Mucosa of rectum (tissue), 2 donors: ENCODE measurements at regions not wholly inside any gene's neighbourhood (a gene's known extent, or its start where the extent isn't known, plus 50 kb on each side); places are given as distances from the start of the nearest gene placed in this dataset.

Experiments
- H3K27ac ChIP-seq, 2 donors: one replicate each; pipeline ENCODE4 v1.7.0; 2013; ENCODE audit warnings: inconsistent platforms in 2 of 2, low read depth in 2 of 2, low read length in 2 of 2
- H3K27me3 ChIP-seq, 2 donors: one replicate each; pipeline ENCODE4 v1.7.0; 2013; ENCODE audit warnings: low read length in 2 of 2; ENCODE audit not compliant: control insufficient read depth in 2 of 2, insufficient read depth in 2 of 2
- H3K36me3 ChIP-seq, 2 donors: one replicate each; pipeline ENCODE4 v1.7.0; 2013; ENCODE audit warnings: low read length in 2 of 2; ENCODE audit not compliant: control insufficient read depth in 2 of 2, insufficient read depth in 2 of 2
- H3K4me1 ChIP-seq, 2 donors: one replicate each; pipeline ENCODE4 v1.7.0; 2013; ENCODE audit warnings: low read length in 2 of 2, mild to moderate bottlenecking in 1 of 2; ENCODE audit not compliant: control insufficient read depth in 2 of 2, insufficient read depth in 2 of 2
- H3K4me3 ChIP-seq, 2 donors: one replicate each; pipeline ENCODE4 v1.7.0; 2013; ENCODE audit warnings: low read length in 2 of 2
- H3K9ac ChIP-seq, 2 donors: one replicate each; pipeline ENCODE4 v1.7.0; 2013; ENCODE audit warnings: low read length in 2 of 2, low read depth in 1 of 2, mild to moderate bottlenecking in 1 of 2
- H3K9me3 ChIP-seq, 2 donors: one replicate each; pipeline ENCODE4 v1.7.0; 2013; ENCODE audit warnings: low read length in 2 of 2; ENCODE audit not compliant: control insufficient read depth in 2 of 2
- donor health status: healthy.
- donor health status: Normal muscosa, but diverticular disease.

GRCh38 chr5:39711821-39712220, 287.0 kb upstream of the DAB2 start:
- H3K27ac ChIP-seq = no peak overlapping the region
- no peaks in the 10 kb centered on the region for H3K9me3 ChIP-seq
- H3K27me3 ChIP-seq = no peaks in the 10 kb centered on the region
- no peaks in the 10 kb centered on the region for H3K4me1 ChIP-seq
- H3K4me3 ChIP-seq = no peak overlapping the region
- no peak overlapping the region for H3K9ac ChIP-seq
- no peaks in the 10 kb centered on the region for H3K36me3 ChIP-seq

GRCh38 chr5:39709032-39709431, 284.3 kb upstream of the DAB2 start:
- Histone ChIP-seq H3K27ac (no peak overlapping the region), H3K4me3 (no peak overlapping the region), H3K4me1 (no peaks in the 10 kb centered on the region), H3K9ac (no peak overlapping the region), H3K27me3 (no peaks in the 10 kb centered on the region), H3K36me3 (no peaks in the 10 kb centered on the region), H3K9me3 (no peaks in the 10 kb centered on the region)

GRCh38 chr5:39702928-39703327, 278.1 kb upstream of the DAB2 start:
- H3K4me3 ChIP-seq = no peak overlapping the region
- H3K36me3 ChIP-seq = no peaks in the 10 kb centered on the region
- H3K9ac ChIP-seq = no peak overlapping the region
- H3K27me3 ChIP-seq = no peaks in the 10 kb centered on the region
- H3K4me1 ChIP-seq = no peaks in the 10 kb centered on the region
- no peaks in the 10 kb centered on the region for H3K9me3 ChIP-seq
- no peak overlapping the region for H3K27ac ChIP-seq

- no peaks in the 10 kb centered on the region for H3K9me3 ChIP-seq
- H3K27me3 ChIP-seq = no peaks in the 10 kb centered on the region
- H3K27ac ChIP-seq = no peak overlapping the region
- H3K36me3 ChIP-seq = no peaks in the 10 kb centered on the region
- no peaks in the 10 kb centered on the region for H3K4me1 ChIP-seq
- no peak overlapping the region for H3K9ac ChIP-seq
- no peak overlapping the region for H3K4me3 ChIP-seq
These were observed 275.7 kb upstream of the DAB2 start for GRCh38 chr5:39700523-39700922.

GRCh38 chr5:39698838-39699560, 274.2 kb upstream of the DAB2 start:
- Histone ChIP-seq H3K4me1 (no peaks in the 10 kb centered on the region), H3K27ac (no peak overlapping the region), H3K9me3 (no peaks in the 10 kb centered on the region), H3K4me3 (no peak overlapping the region), H3K36me3 (no peaks in the 10 kb centered on the region), H3K27me3 (no peaks in the 10 kb centered on the region), H3K9ac (no peak overlapping the region)

GRCh38 chr5:39697881-39698280, 273.1 kb upstream of the DAB2 start:
- Histone ChIP-seq H3K4me1 (no peaks in the 10 kb centered on the region), H3K9ac (no peak overlapping the region), H3K27me3 (no peaks in the 10 kb centered on the region), H3K9me3 (no peaks in the 10 kb centered on the region), H3K36me3 (no peaks in the 10 kb centered on the region), H3K27ac (no peak overlapping the region), H3K4me3 (no peak overlapping the region)

- no peaks in the 10 kb centered on the region for H3K4me1 ChIP-seq
- H3K9me3 ChIP-seq = no peaks in the 10 kb centered on the region
- no peak overlapping the region for H3K4me3 ChIP-seq
- H3K36me3 ChIP-seq = no peaks in the 10 kb centered on the region
- H3K9ac ChIP-seq = no peak overlapping the region
- no peaks in the 10 kb centered on the region for H3K27me3 ChIP-seq
- H3K27ac ChIP-seq = no peak overlapping the region
These were observed 272.1 kb upstream of the DAB2 start for GRCh38 chr5:39696672-39697398.

GRCh38 chr5:39691993-39692392, 267.2 kb upstream of the DAB2 start:
- Histone ChIP-seq H3K36me3 (no peaks in the 10 kb centered on the region), H3K4me3 (no peak overlapping the region), H3K27ac (no peak overlapping the region), H3K27me3 (no peaks in the 10 kb centered on the region), H3K9ac (no peak overlapping the region), H3K4me1 (no peaks in the 10 kb centered on the region), H3K9me3 (no peaks in the 10 kb centered on the region)

- H3K4me1 ChIP-seq = no peaks in the 10 kb centered on the region
- H3K27me3 ChIP-seq = no peaks in the 10 kb centered on the region
- H3K27ac ChIP-seq = no peak overlapping the region
- H3K4me3 ChIP-seq = no peak overlapping the region
- H3K36me3 ChIP-seq = no peaks in the 10 kb centered on the region
- no peaks in the 10 kb centered on the region for H3K9me3 ChIP-seq
- no peak overlapping the region for H3K9ac ChIP-seq
These were observed 266.4 kb upstream of the DAB2 start for GRCh38 chr5:39691136-39691535.

GRCh38 chr5:39689919-39690318, 265.1 kb upstream of the DAB2 start:
- no peaks in the 10 kb centered on the region for H3K9me3 ChIP-seq
- H3K4me3 ChIP-seq = no peak overlapping the region
- H3K27me3 ChIP-seq = no peaks in the 10 kb centered on the region
- H3K36me3 ChIP-seq = no peaks in the 10 kb centered on the region
- H3K27ac ChIP-seq = no peak overlapping the region
- no peaks in the 10 kb centered on the region for H3K4me1 ChIP-seq
- no peak overlapping the region for H3K9ac ChIP-seq
